RPMI8226 (cell line): ENCODE measurements at regions not wholly inside any gene's neighbourhood (a gene's known extent, or its start where the extent isn't known, plus 50 kb on each side); places are given as distances from the start of the nearest gene placed in this dataset.
A peak's percentile ranks its signal among the peaks of the same experiment; 100 is the strongest.

Experiments used
- DNase-seq: peaks from one replicate; pipeline ENCODE4 v3.0.0-alpha.2; 2015

GRCh38 chr9:1598270-1598669 is 416.9 kb upstream of the SMARCA2 start:
- no peak for DNase-seq

DNA sequence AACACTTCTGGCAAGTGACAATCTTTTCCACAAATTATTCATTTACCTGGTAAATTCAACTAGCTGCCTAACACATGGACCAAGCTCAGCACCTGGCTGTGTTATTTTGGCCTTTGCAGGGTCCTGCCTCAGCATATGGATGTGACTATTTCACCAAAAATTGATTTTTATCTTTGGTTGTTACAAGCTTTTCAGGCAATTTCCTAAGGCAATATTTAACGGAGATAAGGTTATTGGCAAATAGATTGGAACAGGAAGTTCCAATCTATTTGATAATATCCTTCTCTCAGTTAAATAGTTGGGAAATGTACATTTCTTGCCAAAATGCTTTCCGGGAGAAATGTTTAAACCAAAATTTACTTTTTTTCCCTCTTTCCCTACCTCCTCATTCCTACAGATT is 415.2 kb upstream of the SMARCA2 start:
- DNase-seq = no peak

- DNase-seq = peak; percentile 25
Observed at GRCh38 chr9:1604942-1605560, 410.1 kb upstream of the SMARCA2 start.

DNA sequence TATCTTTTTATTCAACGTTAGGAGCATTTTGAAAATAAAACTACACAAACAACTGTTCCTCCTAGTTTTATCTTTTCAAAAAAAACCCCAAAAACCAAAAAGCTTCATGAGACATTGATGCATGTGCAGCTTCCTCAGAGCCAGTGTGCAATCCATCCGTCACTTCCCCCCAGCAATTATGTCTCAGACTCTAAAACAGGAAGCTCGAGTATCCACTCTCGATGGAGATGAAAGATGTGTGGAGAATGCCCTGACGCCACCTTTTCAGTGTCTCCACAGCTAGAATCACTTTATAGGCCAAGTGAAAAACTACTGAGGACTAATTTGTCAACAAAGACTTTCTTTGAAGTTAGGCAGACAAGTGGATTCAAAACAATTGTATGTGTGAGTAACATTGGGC is 408.9 kb upstream of the SMARCA2 start:
- DNase-seq = no peak

GRCh38 chr9:1612886-1613285 is 402.3 kb upstream of the SMARCA2 start:
- DNase-seq = no peak

GRCh38 chr9:1617419-1617818 is 397.7 kb upstream of the SMARCA2 start:
- no peak for DNase-seq

- DNase-seq = no peak
Observed at GRCh38 chr9:1619915-1620710, 395.0 kb upstream of the SMARCA2 start.

DNA sequence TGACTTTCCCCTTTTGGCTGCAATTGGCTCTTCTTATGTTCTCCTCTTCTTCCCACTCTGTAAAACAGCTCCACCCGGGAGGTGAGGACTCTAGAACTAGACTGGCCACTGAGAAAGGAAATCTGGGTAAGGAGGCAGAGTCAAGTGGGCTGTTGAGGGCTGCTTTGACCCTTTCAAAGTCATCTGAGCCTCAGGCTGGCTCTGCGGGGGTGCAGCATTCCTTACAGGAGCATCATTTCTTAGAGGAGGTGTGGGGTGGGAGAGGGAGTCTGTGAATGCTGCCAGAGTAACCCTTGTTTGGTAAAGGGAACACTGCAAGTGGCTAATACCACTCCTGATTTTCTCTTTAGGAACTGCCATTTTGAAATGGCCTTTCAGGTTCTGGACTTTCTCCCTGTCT is 377.7 kb upstream of the SMARCA2 start:
- DNase-seq = no peak

- no peak for DNase-seq
Observed at GRCh38 chr9:1639166-1639565, 376.0 kb upstream of the SMARCA2 start.

DNA sequence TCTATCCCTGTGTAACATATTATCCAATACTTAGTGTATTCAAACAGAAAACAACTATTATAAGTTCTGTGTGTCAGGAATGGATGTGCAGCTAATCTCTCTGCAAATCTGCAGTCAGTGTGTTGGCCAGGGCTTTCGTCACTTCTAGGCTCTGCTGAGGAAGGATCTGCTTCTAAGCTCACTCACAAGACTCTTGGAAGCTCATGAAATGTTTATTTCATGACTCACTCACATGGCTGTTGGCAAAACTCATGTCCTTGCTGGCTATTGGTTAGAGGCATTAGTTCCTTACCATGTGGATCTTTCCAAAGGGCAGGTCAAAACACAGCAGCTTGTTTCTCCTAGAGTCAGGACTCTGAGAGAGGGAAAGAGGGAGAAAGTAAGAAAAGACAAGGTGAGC is 367.4 kb upstream of the SMARCA2 start:
- DNase-seq = no peak

DNA sequence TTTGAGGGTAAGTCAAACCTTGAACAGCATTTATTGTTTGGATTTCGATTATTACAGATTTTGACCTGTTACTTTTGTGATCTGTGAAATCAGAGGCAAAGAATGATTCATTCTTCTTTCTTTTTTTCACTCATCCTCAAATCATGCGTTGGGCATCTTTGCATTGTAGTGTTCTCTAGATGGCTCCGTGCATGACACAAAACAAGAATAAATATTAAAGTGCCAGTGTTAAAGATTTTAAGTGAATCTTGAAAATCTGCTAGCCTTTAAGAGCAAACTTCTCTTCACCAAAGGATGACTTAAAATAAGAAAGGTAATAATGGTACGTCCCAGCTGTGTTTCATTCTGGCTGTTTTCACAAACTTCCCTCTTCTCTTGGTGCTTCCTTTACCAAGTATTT is 361.9 kb upstream of the SMARCA2 start:
- no peak for DNase-seq

DNA sequence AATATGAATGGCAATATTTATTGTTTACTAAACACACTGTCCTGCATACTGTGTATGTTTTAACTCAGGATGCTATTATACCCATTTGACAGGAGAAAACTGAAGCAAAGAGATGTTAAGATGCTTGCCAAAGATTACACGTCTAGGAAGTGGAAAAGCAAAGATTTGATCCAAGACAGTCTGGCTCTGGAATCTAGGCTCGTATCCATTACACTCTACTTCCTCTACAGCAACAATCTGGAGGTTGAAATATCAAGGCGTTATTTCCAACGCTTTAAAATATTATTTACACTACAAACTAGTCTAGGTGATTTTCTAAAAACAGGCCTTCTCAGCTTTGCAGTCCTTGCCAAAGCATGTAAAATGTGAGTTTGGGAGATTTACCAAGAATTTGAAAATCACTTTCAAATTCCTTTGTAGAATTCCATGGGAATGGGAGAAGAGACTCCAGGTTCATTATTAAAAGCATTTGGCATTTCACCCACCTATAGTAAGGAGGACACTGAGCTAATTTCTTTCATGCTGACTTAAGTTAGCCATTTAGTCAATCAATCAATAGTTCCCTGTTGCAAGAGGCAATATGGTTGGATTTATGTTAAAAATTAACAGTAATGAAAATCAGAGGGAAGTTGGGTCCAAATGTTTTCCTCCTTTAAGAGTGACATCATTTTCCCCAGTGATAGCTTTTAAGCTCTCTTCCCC is 356.3 kb upstream of the SMARCA2 start:
- no peak for DNase-seq

DNA sequence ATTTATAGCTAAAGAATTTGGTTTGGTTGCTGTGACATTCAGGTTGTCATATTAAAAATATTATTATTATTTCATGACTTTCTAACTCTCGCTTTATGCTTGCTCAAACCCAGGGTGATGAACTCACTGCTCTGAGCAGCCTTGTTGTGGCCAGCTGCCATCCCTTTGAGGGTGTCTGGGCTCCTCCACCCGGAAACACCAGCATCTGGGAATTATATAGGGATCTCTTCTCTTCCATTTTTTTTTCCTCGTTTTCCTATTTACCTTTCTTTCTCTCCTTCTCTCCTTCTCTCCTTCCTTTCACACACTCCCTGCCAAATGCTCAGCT is 355.8 kb upstream of the SMARCA2 start:
- no peak for DNase-seq

DNA sequence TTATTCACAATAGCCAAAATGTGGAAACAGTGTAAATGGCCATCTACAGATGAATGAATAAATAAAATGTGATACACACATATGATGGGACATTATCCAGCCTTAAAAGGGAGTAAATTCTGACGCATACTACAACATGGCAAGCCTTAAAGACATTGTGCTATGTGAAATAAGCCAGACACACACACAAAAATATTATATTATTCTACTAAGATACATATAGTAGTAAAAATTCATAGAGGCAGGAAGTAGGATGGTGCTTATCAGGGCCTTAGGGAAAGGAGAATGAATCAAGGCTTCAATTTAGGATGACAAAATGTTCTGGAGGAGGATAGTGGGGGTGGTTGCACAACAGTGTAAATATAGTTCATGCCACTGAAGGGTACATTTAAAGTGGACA is 346.7 kb upstream of the SMARCA2 start:
- DNase-seq = no peak

DNA sequence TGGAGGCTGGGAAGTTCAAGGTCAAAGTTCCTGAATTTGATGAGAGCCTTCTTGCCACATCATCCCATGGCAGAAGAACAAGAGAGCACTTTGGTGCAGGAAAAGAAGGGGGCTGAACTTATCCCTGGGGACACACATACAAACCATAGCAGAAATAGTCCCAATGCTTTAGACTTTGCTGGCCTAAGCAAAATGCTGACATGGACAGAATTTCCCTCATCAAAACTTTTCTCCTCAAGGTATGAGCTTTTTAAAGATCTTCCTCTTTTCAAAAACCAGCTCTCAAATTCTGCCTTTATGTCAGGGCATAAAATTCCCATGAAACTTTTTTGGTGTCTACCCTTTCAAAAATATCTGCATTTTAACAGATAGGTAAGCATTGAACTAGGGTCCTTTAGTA is 341.8 kb upstream of the SMARCA2 start:
- peak; percentile 3 for DNase-seq

- DNase-seq = no peak
Observed at GRCh38 chr9:1676771-1677170, 338.4 kb upstream of the SMARCA2 start.

DNA sequence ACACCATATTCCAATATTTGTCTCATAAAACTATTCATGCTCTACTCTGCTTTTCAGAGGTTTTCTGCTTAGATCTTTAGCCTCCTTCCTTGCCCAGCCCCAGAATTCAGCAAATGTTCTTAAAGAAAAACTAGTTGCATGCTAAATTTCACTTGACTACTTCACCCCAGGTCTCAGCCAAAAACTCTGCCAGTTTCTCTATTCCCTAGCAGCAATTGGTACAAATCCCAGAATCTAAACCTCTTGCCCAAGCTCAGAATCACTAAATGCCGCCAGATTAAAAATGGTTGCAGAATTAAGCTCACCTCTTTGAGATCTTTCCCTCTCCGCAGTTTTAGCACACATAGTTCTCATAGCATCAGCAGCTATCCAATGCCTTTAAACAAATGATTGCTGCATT is 331.2 kb upstream of the SMARCA2 start:
- no peak for DNase-seq

- no peak for DNase-seq
Observed at GRCh38 chr9:1698991-1699390, 316.2 kb upstream of the SMARCA2 start.

- no peak for DNase-seq
Observed at GRCh38 chr9:1701113-1701512, 314.0 kb upstream of the SMARCA2 start.

- no peak for DNase-seq
Observed at GRCh38 chr9:1702701-1703100, 312.4 kb upstream of the SMARCA2 start.

DNA sequence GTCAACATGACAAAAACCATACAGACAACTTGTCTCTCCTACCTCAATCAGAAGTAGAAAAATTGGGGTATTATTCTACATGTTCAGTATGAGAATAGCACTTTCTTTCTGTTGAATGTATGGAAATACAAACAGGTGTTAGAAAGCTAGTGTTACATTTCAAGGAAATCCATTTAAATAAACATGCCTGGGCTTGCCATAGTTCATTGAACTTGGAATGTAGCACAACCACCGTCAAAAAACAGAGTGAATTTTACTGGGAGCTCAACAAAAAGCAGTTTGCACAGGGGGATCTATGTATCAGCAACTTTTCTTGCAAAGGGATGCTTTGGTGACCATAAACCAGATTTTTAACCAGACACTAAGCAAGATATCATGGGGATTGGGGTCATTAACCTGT is 307.9 kb upstream of the SMARCA2 start:
- no peak for DNase-seq

DNA sequence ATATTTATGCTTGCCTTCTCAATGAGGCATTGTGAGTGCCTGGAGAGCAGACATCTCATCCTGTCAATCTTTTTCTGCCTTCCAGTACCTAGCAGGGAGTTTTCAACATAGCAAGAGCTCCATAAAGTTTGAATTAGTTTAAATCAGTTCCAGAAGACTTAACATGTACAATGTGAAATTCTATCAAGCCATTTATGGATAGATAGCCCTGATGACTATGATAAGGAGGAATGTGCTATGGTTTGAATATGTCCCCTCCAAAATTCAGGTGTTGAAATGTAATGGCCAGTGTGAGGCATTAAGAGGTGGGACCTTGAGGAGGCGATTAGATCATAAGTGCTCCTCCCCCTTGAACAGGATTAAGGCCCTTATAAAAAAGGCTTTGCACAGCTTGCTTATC is 306.9 kb upstream of the SMARCA2 start:
- DNase-seq = no peak

DNA sequence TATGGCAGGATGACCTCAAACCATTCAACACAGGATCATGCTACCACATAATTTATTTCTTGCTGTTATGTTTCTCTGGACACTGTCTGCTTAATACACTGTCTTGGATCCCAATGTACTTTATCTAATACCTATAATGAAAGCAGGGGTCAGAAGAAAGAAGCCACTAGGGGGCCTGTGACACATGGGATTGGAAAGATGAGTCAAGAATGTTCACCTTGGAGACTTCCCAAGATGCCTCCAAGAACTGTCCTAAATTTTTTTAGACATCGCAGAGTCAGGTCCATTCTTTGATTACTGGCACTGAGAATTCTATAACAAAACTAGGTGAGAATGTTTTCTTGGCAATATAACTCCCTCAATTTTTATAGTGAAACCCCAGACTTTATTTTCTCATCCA is 305.8 kb upstream of the SMARCA2 start:
- DNase-seq = peak; percentile 21

DNA sequence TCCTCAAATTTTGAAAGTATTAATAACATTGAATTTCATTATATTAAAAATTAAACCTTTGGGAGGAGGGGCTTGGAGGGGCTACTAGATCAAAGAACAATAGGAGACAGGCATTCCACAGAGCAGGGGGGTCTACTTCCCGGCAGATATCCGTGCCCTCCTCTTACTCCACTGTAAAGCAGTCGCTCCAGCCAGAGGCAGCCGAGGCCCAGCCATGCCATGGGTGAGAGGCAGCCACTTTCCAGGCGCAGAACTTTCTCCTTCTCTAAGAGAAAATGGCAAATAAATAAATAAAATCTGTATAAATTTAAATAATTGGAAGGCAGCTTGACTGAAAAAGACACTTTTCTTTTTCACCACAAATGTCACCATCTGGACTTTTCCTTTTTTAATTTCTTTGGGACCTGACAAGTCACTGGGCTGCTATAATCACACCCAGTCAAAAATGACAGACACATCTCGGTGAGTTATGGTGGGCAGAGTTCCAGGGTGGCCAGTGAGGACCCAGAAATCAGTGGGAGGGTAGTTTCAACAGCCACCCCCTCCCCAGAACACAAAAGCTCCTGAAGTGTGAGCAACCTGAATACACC is 302.2 kb upstream of the SMARCA2 start:
- no peak for DNase-seq
